ENCODE measurements at regions not wholly inside any gene's neighbourhood (a gene's known extent, or its start where the extent isn't known, plus 50 kb on each side); places are given as distances from the start of the nearest gene placed in this dataset.

GRCh38 chr5:130731839-130732238, 433.2 kb downstream of the HINT1 start:
- intact Hi-C loops (cut with micrococcal nuclease; ENCODE audit: unreplicated experiment), result no loop called here
- no peak for DNase-seq
- Histone ChIP-seq H2AFZ (no peak overlapping the region), H3F3A (ENCODE audit: insufficient read depth, low read depth) (no peaks in the 10 kb centered on the region), H3K36me3 (ENCODE audit: low read depth) (no peaks in the 10 kb centered on the region), H3K9me2 (ENCODE audit: insufficient read depth) (no peaks in the 10 kb centered on the region), H3K9me3 (ENCODE audit: insufficient read depth, low read depth) (no peaks in the 10 kb centered on the region; the same call in 1 of the 2 replicates), H3K79me2 (ENCODE audit: low read depth) (no peaks in the 10 kb centered on the region), H3K4me3 (no peak overlapping the region), H3K27ac (no peak overlapping the region), H3K4me1 (replicated peaks; ENCODE audit: insufficient read depth) (no peaks in the 10 kb centered on the region), H3K4me2 (no peak overlapping the region), H4K20me1 (ENCODE audit: insufficient read depth) (no peaks in the 10 kb centered on the region), H3K27me3 (ENCODE audit: insufficient read depth, low read depth) (no peaks in the 10 kb centered on the region)
- TF ChIP-seq, protein P1, sequence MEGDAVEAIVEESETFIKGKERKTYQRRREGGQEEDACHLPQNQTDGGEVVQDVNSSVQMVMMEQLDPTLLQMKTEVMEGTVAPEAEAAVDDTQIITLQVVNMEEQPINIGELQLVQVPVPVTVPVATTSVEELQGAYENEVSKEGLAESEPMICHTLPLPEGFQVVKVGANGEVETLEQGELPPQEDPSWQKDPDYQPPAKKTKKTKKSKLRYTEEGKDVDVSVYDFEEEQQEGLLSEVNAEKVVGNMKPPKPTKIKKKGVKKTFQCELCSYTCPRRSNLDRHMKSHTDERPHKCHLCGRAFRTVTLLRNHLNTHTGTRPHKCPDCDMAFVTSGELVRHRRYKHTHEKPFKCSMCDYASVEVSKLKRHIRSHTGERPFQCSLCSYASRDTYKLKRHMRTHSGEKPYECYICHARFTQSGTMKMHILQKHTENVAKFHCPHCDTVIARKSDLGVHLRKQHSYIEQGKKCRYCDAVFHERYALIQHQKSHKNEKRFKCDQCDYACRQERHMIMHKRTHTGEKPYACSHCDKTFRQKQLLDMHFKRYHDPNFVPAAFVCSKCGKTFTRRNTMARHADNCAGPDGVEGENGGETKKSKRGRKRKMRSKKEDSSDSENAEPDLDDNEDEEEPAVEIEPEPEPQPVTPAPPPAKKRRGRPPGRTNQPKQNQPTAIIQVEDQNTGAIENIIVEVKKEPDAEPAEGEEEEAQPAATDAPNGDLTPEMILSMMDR (conservative IDR thresholded peaks at IDR 0.05), result no peak
- no TSS peak for BruUV-seq (replicated peaks)
- ChIA-PET POLR2A (ENCODE audit: unreplicated experiment) (no interaction called here), CTCF (no interaction called here)

DNA sequence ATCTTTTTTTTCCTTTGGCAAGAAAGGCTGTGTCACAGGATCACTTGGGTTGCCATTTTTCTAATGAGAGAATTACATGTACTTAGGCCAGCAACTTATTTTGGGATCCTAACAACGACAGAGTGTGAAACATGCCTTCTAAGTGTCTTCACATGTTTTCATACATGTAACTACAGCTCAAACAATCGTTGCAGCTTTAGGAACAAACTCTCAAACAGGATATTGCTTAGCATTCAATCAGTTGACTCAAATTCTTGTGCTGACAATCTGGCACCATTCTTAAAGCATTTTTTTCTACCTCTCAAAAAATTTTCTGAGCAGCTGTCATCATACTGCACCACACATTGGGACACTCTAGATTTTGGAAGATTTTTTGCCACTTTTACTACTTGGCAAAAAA, 435.5 kb downstream of the HINT1 start:
- H3K4me2 ChIP-seq, result no peak overlapping the region
- no peaks in the 10 kb centered on the region for H3K4me1 ChIP-seq (replicated peaks; ENCODE audit: insufficient read depth)
- intact Hi-C loops (cut with micrococcal nuclease; ENCODE audit: unreplicated experiment), result no loop called here
- no TSS peak for BruUV-seq (replicated peaks)
- H3K9me2 ChIP-seq (ENCODE audit: insufficient read depth), result no peaks in the 10 kb centered on the region
- no peak overlapping the region for H3K27ac ChIP-seq
- DNase-seq, result no peak
- ChIA-PET POLR2A (ENCODE audit: unreplicated experiment) (no interaction called here), CTCF (no interaction called here)
- no peaks in the 10 kb centered on the region for H3K79me2 ChIP-seq (ENCODE audit: low read depth)
- H3K9me3 ChIP-seq (ENCODE audit: insufficient read depth, low read depth), result no peaks in the 10 kb centered on the region; the same call in 1 of the 2 replicates
- H4K20me1 ChIP-seq (ENCODE audit: insufficient read depth), result no peaks in the 10 kb centered on the region
- H3K4me3 ChIP-seq, result no peak overlapping the region
- H2AFZ ChIP-seq, result no peak overlapping the region
- TF ChIP-seq, protein P1 (conservative IDR thresholded peaks at IDR 0.05), result no peak
- no peak for TF ChIP-seq EZH2 (IDR thresholded peaks at IDR 0.05; ENCODE audit: low read depth)
- no peaks in the 10 kb centered on the region for H3K36me3 ChIP-seq (ENCODE audit: low read depth)
- H3K27me3 ChIP-seq (ENCODE audit: insufficient read depth, low read depth), result no peaks in the 10 kb centered on the region
- no peaks in the 10 kb centered on the region for H3F3A ChIP-seq (ENCODE audit: insufficient read depth, low read depth)

DNA sequence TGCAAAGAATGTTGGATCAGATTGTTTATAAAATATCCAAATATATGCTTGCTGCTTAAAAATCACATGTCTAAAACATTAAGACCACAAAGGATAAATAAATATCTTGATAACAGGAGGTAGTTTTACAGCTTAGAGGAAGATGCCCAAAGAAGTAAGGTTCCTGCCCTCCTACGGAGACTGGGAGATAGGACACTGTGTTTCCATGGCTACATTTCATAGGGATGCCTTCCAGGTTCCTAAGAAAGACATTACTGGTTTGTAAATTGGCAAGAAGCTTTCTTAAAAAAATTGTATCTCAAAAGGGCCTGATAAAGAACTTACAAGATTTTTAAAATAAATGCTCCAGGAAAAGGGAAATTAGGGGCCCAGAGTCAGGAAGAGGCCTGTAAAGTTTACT, 437.2 kb downstream of the HINT1 start:
- TF ChIP-seq, protein P1 (conservative IDR thresholded peaks at IDR 0.05), result no peak
- no peak for TF ChIP-seq EZH2 (IDR thresholded peaks at IDR 0.05; ENCODE audit: low read depth)
- Histone ChIP-seq H3K9me2 (ENCODE audit: insufficient read depth) (no peaks in the 10 kb centered on the region), H3K27me3 (ENCODE audit: insufficient read depth, low read depth) (no peaks in the 10 kb centered on the region), H3K9me3 (ENCODE audit: insufficient read depth, low read depth) (no peaks in the 10 kb centered on the region; the same call in 1 of the 2 replicates), H3K79me2 (ENCODE audit: low read depth) (no peaks in the 10 kb centered on the region), H4K20me1 (ENCODE audit: insufficient read depth) (no peaks in the 10 kb centered on the region), H3K4me1 (replicated peaks; ENCODE audit: insufficient read depth) (no peaks in the 10 kb centered on the region), H2AFZ (no peak overlapping the region), H3K27ac (no peak overlapping the region), H3K4me3 (no peak overlapping the region), H3K36me3 (ENCODE audit: low read depth) (no peaks in the 10 kb centered on the region), H3F3A (ENCODE audit: insufficient read depth, low read depth) (no peaks in the 10 kb centered on the region), H3K4me2 (no peak overlapping the region)
- DNase-seq, result no peak
- ChIA-PET CTCF (no interaction called here), POLR2A (ENCODE audit: unreplicated experiment) (no interaction called here)
- intact Hi-C loops (cut with micrococcal nuclease; ENCODE audit: unreplicated experiment), result no loop called here
- BruUV-seq (replicated peaks), result no TSS peak
